ENCODE measurements at regions not wholly inside any gene's neighbourhood (a gene's known extent, or its start where the extent isn't known, plus 50 kb on each side); places are given as distances from the start of the nearest gene placed in this dataset.

- Histone ChIP-seq H2AFZ (no peak overlapping the region), H3K4me1 (ENCODE audit: insufficient read depth) (no peaks in the 10 kb centered on the region), H4K20me1 (ENCODE audit: insufficient read depth, poor library complexity, severe bottlenecking) (no peaks in the 10 kb centered on the region), H3K4me3 (no peak overlapping the region), H3K27me3 (no peaks in the 10 kb centered on the region), H3K36me3 (replicated peaks; ENCODE audit: insufficient read depth, low read depth) (no peaks in the 10 kb centered on the region), H3K9me2 (replicated peaks; ENCODE audit: insufficient read depth) (no peaks in the 10 kb centered on the region), H3K79me2 (no peaks in the 10 kb centered on the region), H3K4me2 (no peak overlapping the region), H3K27ac (no peak overlapping the region), H3K9me3 (ENCODE audit: low read depth) (no peaks in the 10 kb centered on the region)
- DNase-seq (ENCODE audit: low spot score) = no peak
- 90% methylated on average over 7 of the region's 7 CpGs for WGBS (ENCODE audit: low lambda C conversion rate, missing lambda C conversion rate)
- TF ChIP-seq EZH2 (IDR thresholded peaks at IDR 0.05; ENCODE audit: borderline replicate concordance) (no peak), CTCF (IDR thresholded peaks at IDR 0.05; ENCODE audit: poor library complexity) (no peak), EZH2phosphoT487 (IDR thresholded peaks at IDR 0.05; ENCODE audit: low read depth, severe bottlenecking, unreplicated experiment) (no peak)
Observed at GRCh38 chr18:30819619-30820018, 222.9 kb downstream of the DSC3 start.

GRCh38 chr18:30814446-30814845 is 228.1 kb downstream of the DSC3 start:
- TF ChIP-seq EZH2phosphoT487 (IDR thresholded peaks at IDR 0.05; ENCODE audit: low read depth, severe bottlenecking, unreplicated experiment) = no peak
- no peak for TF ChIP-seq CTCF (IDR thresholded peaks at IDR 0.05; ENCODE audit: poor library complexity)
- TF ChIP-seq EZH2 (IDR thresholded peaks at IDR 0.05; ENCODE audit: borderline replicate concordance) = no peak
- no peaks in the 10 kb centered on the region for H3K4me1 ChIP-seq (ENCODE audit: insufficient read depth)
- WGBS (ENCODE audit: low lambda C conversion rate, missing lambda C conversion rate) = 31% methylated on average over 1 of the region's 1 CpG
- no peaks in the 10 kb centered on the region for H3K27me3 ChIP-seq
- H3K27ac ChIP-seq = no peak overlapping the region
- H3K79me2 ChIP-seq = no peaks in the 10 kb centered on the region
- no peak overlapping the region for H3K4me3 ChIP-seq
- no peaks in the 10 kb centered on the region for H4K20me1 ChIP-seq (ENCODE audit: insufficient read depth, poor library complexity, severe bottlenecking)
- H3K36me3 ChIP-seq (replicated peaks; ENCODE audit: insufficient read depth, low read depth) = no peaks in the 10 kb centered on the region
- no peak for DNase-seq (ENCODE audit: low spot score)
- H3K9me2 ChIP-seq (replicated peaks; ENCODE audit: insufficient read depth) = no peaks in the 10 kb centered on the region
- H2AFZ ChIP-seq = no peak overlapping the region
- H3K9me3 ChIP-seq (ENCODE audit: low read depth) = no peaks in the 10 kb centered on the region
- H3K4me2 ChIP-seq = no peak overlapping the region

GRCh38 chr18:30811580-30811979 is 231.0 kb downstream of the DSC3 start:
- H3K9me2 ChIP-seq (replicated peaks; ENCODE audit: insufficient read depth) = no peaks in the 10 kb centered on the region
- H3K4me2 ChIP-seq = no peak overlapping the region
- no peaks in the 10 kb centered on the region for H3K79me2 ChIP-seq
- H3K9me3 ChIP-seq (ENCODE audit: low read depth) = no peaks in the 10 kb centered on the region
- no peaks in the 10 kb centered on the region for H3K27me3 ChIP-seq
- no peak overlapping the region for H2AFZ ChIP-seq
- H3K27ac ChIP-seq = no peak overlapping the region
- no peak for DNase-seq (ENCODE audit: low spot score)
- H4K20me1 ChIP-seq (ENCODE audit: insufficient read depth, poor library complexity, severe bottlenecking) = no peaks in the 10 kb centered on the region
- no peak overlapping the region for H3K4me3 ChIP-seq
- H3K36me3 ChIP-seq (replicated peaks; ENCODE audit: insufficient read depth, low read depth) = no peaks in the 10 kb centered on the region
- no peak for TF ChIP-seq EZH2 (IDR thresholded peaks at IDR 0.05; ENCODE audit: borderline replicate concordance)
- no peak for TF ChIP-seq EZH2phosphoT487 (IDR thresholded peaks at IDR 0.05; ENCODE audit: low read depth, severe bottlenecking, unreplicated experiment)
- TF ChIP-seq CTCF (IDR thresholded peaks at IDR 0.05; ENCODE audit: poor library complexity) = no peak
- no peaks in the 10 kb centered on the region for H3K4me1 ChIP-seq (ENCODE audit: insufficient read depth)
- WGBS (ENCODE audit: low lambda C conversion rate, missing lambda C conversion rate) = 77% methylated on average over 2 of the region's 2 CpGs

- Histone ChIP-seq H2AFZ (no peak overlapping the region), H3K4me1 (ENCODE audit: insufficient read depth) (no peaks in the 10 kb centered on the region), H3K4me3 (no peak overlapping the region), H3K27me3 (no peaks in the 10 kb centered on the region), H3K9me2 (replicated peaks; ENCODE audit: insufficient read depth) (no peaks in the 10 kb centered on the region), H3K27ac (no peak overlapping the region), H4K20me1 (ENCODE audit: insufficient read depth, poor library complexity, severe bottlenecking) (no peaks in the 10 kb centered on the region), H3K4me2 (no peak overlapping the region), H3K9me3 (ENCODE audit: low read depth) (no peaks in the 10 kb centered on the region), H3K36me3 (replicated peaks; ENCODE audit: insufficient read depth, low read depth) (no peaks in the 10 kb centered on the region), H3K79me2 (no peaks in the 10 kb centered on the region)
- TF ChIP-seq EZH2 (IDR thresholded peaks at IDR 0.05; ENCODE audit: borderline replicate concordance) = no peak
- no peak for DNase-seq (ENCODE audit: low spot score)
Observed at GRCh38 chr18:30810580-30810979, 232.0 kb downstream of the DSC3 start.

Data from hepatocyte (in vitro differentiated cells).